Endothelial cell of umbilical vein (primary cell): ENCODE measurements at regions not wholly inside any gene's neighbourhood (a gene's known extent, or its start where the extent isn't known, plus 50 kb on each side); places are given as distances from the start of the nearest gene placed in this dataset.

ENCODE experiments used
- EZH2 ChIP-seq: IDR thresholded peaks from 2 replicates; pipeline ENCODE4 v1.6.1; 2012; ENCODE audit warnings: borderline replicate concordance, low read depth, mild to moderate bottlenecking, moderate library complexity, low read length, inconsistent platforms; ENCODE audit not compliant: severe bottlenecking
- GATA2 ChIP-seq: IDR thresholded peaks from 2 replicates; pipeline ENCODE4 v1.7.0; 2011; ENCODE audit warnings: low read depth, mild to moderate bottlenecking, moderate library complexity, mixed read lengths, low read length; ENCODE audit not compliant: insufficient read length, insufficient read depth
- JUN ChIP-seq: IDR thresholded peaks from 2 replicates; pipeline ENCODE4 v1.6.1; 2011; ENCODE audit warnings: borderline replicate concordance, low read depth; ENCODE audit not compliant: insufficient read length, insufficient read depth
- MYC ChIP-seq: IDR thresholded peaks from one replicate; pipeline ENCODE4 v1.6.1; 2011; ENCODE audit warnings: mild to moderate bottlenecking, low read depth, low read length
- POLR2A ChIP-seq: IDR thresholded peaks from 2 replicates; pipeline ENCODE4 v1.6.1; 2012; ENCODE audit warnings: low read depth, mild to moderate bottlenecking, control low read depth, low read length
- POLR2AphosphoS5 ChIP-seq: IDR thresholded peaks from 2 replicates; pipeline ENCODE4 v1.6.1; 2012; ENCODE audit warnings: low read depth, mild to moderate bottlenecking, control low read depth, low read length, moderate library complexity; ENCODE audit not compliant: insufficient read depth
- TF ChIP-seq, protein P1 (sequence below), 2 donors: IDR thresholded peaks; 1 replicate in 1 of 2; 2 replicates in 1 of 2; pipeline ENCODE4 v1.5.1; 2011; ENCODE audit warnings: low read length in 2 of 2, mild to moderate bottlenecking in 2 of 2, moderate library complexity in 2 of 2, control low read depth in 1 of 2, inconsistent platforms in 1 of 2, low read depth in 1 of 2; ENCODE audit not compliant: insufficient read depth in 1 of 2; ENCODE audit errors: extremely low read depth in 1 of 2

DNA sequence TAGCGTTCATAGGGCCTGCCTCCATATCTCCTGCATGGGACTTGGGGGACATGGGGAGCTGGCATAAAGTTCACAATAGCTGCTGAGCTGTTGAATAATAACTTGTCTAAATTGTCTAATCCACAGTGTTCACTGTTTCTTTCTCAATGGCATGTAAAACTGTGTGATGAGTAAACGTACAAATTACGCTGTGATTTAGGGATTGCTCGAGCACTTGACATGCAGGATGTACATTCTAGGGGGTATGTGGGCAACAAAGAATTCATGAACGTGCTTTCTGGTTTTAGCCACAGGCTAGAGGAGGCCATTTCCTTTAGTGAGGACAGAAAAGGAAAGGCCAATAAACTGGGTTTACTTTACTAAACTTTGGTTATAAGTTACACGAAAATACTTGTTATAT, 534.2 kb upstream of the ZWINT start:
- no peak for TF ChIP-seq JUN
- TF ChIP-seq POLR2A: no peak
- TF ChIP-seq, protein P1, sequence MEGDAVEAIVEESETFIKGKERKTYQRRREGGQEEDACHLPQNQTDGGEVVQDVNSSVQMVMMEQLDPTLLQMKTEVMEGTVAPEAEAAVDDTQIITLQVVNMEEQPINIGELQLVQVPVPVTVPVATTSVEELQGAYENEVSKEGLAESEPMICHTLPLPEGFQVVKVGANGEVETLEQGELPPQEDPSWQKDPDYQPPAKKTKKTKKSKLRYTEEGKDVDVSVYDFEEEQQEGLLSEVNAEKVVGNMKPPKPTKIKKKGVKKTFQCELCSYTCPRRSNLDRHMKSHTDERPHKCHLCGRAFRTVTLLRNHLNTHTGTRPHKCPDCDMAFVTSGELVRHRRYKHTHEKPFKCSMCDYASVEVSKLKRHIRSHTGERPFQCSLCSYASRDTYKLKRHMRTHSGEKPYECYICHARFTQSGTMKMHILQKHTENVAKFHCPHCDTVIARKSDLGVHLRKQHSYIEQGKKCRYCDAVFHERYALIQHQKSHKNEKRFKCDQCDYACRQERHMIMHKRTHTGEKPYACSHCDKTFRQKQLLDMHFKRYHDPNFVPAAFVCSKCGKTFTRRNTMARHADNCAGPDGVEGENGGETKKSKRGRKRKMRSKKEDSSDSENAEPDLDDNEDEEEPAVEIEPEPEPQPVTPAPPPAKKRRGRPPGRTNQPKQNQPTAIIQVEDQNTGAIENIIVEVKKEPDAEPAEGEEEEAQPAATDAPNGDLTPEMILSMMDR (IDR thresholded peaks at IDR 0.05; ENCODE audit: extremely low read depth in 1 of 2, insufficient read depth in 1 of 2, low read depth in 1 of 2, low read length in 2 of 2): no peak
- no peak for TF ChIP-seq EZH2
- no peak for TF ChIP-seq POLR2AphosphoS5
- no peak for TF ChIP-seq GATA2
- no peak for TF ChIP-seq MYC
